SK-N-SH (cell line): ENCODE measurements at regions not wholly inside any gene's neighbourhood (a gene's known extent, or its start where the extent isn't known, plus 50 kb on each side); places are given as distances from the start of the nearest gene placed in this dataset.

Source experiments
- CTCF ChIP-seq: fragments of 200-600 bp; sonication (generic); IDR thresholded peaks from 2 replicates; pipeline ENCODE4 v1.6.1; 2017; ENCODE audit warnings: antibody characterized with exemption, mild to moderate bottlenecking, moderate library complexity
- EZH2phosphoT487 ChIP-seq: fragments of 200-600 bp; sonication (generic); IDR thresholded peaks from 2 replicates; pipeline ENCODE4 v1.6.1; 2017; ENCODE audit warnings: low read depth, mixed run types, mild to moderate bottlenecking, antibody characterized with exemption, moderate library complexity, borderline replicate concordance
- GATA2 ChIP-seq: sonication (generic); formaldehyde crosslinking; IDR thresholded peaks from 2 replicates; pipeline ENCODE4 v1.5.0; 2020; ENCODE audit warnings: mild to moderate bottlenecking, missing genetic modification reagents
- JUND ChIP-seq: IDR thresholded peaks from 2 replicates; pipeline ENCODE4 v1.4.0; 2012
- MEF2A ChIP-seq: IDR thresholded peaks from 2 replicates; pipeline ENCODE4 v1.4.0; 2012; ENCODE audit warnings: low read depth, borderline replicate concordance
- MXI1 ChIP-seq: IDR thresholded peaks from 2 replicates; pipeline ENCODE4 v1.6.1; 2012; ENCODE audit warnings: mild to moderate bottlenecking, low read depth, low read length, improper control_type of control experiment
- PBX3 ChIP-seq: IDR thresholded peaks from 2 replicates; pipeline ENCODE4; 2012
- POLR2AphosphoS5 ChIP-seq: IDR thresholded peaks from 2 replicates; pipeline ENCODE4 v1.6.1; 2012; ENCODE audit warnings: low read depth, low read length
- RAD21 ChIP-seq: IDR thresholded peaks from 2 replicates; pipeline ENCODE4 v1.6.1; 2012; ENCODE audit warnings: mild to moderate bottlenecking, low read length
- SIN3A ChIP-seq: IDR thresholded peaks from 2 replicates; pipeline ENCODE4 v1.6.1; 2012; ENCODE audit warnings: low read depth, mild to moderate bottlenecking, low read length, moderate library complexity, borderline replicate concordance
- SMC3 ChIP-seq: IDR thresholded peaks from 2 replicates; pipeline ENCODE4 v1.6.1; 2012; ENCODE audit warnings: low read depth, low read length, improper control_type of control experiment

- TF ChIP-seq SMC3, result no peak
- TF ChIP-seq EZH2phosphoT487, result no peak
- no peak for TF ChIP-seq CTCF
- no peak for TF ChIP-seq MXI1
- TF ChIP-seq GATA2 (CRISPR knock-in tag), result no peak
- TF ChIP-seq RAD21, result no peak
- no peak for TF ChIP-seq SIN3A
- no peak for TF ChIP-seq POLR2AphosphoS5
- TF ChIP-seq JUND, result no peak
- TF ChIP-seq PBX3, result no peak
- TF ChIP-seq MEF2A, result no peak
These were observed 261.2 kb downstream of the ASMT start for GRCh38 chrX:1876041-1876440.
